ENCODE measurements at regions not wholly inside any gene's neighbourhood (a gene's known extent, or its start where the extent isn't known, plus 50 kb on each side); places are given as distances from the start of the nearest gene placed in this dataset.

GRCh38 chr16:9197957-9198661 is 106.7 kb downstream of the HAPSTR1 start:
- Mint-ChIP-seq H3K4me3 (no peak overlapping the region), H3K27ac (no peak overlapping the region), H3K27me3 (ENCODE audit: low read depth in 2 of 2) (peaks cover 10 to 14% of the 10 kb centered on the region in 2 donors), H3K36me3 (no peaks in the 10 kb centered on the region), H3K4me1 (no peaks in the 10 kb centered on the region), H3K9me3 (no peaks in the 10 kb centered on the region)
- DNase-seq = no peak
- Histone ChIP-seq H3K4me1 (ENCODE audit: control insufficient read depth, insufficient read depth, low read length) (no peaks in the 10 kb centered on the region), H3K27ac (ENCODE audit: low read length) (no peak overlapping the region), H3K27me3 (ENCODE audit: control insufficient read depth, insufficient read depth, low read length) (no peaks in the 10 kb centered on the region), H3K4me3 (ENCODE audit: low read length) (no peak overlapping the region), H3K9me3 (ENCODE audit: control insufficient read depth, insufficient read depth, low read length) (no peaks in the 10 kb centered on the region), H3K36me3 (ENCODE audit: control insufficient read depth, insufficient read depth, low read length) (no peaks in the 10 kb centered on the region)
- WGBS (ENCODE audit: insufficient coverage) = 62% methylated on average over 8 of the region's 8 CpGs
- no peak for TF ChIP-seq CTCF (IDR thresholded peaks at IDR 0.05)
- ATAC-seq = no peak
- intact Hi-C loops (cut with micrococcal nuclease) = no loop called here

GRCh38 chr16:9199311-9199710 is 107.9 kb downstream of the HAPSTR1 start:
- Mint-ChIP-seq H3K27ac (no peak overlapping the region), H3K36me3 (no peaks in the 10 kb centered on the region), H3K9me3 (no peaks in the 10 kb centered on the region), H3K4me3 (no peak overlapping the region), H3K4me1 (no peaks in the 10 kb centered on the region), H3K27me3 (ENCODE audit: low read depth in 2 of 2) (peaks cover 10 to 17% of the 10 kb centered on the region in 2 donors)
- TF ChIP-seq CTCF (IDR thresholded peaks at IDR 0.05) = no peak
- no peak overlapping the region for H3K4me3 ChIP-seq (ENCODE audit: low read length)
- no peaks in the 10 kb centered on the region for H3K36me3 ChIP-seq (ENCODE audit: control insufficient read depth, insufficient read depth, low read length)
- no peaks in the 10 kb centered on the region for H3K9me3 ChIP-seq (ENCODE audit: control insufficient read depth, insufficient read depth, low read length)
- DNase-seq = no peak
- H3K27me3 ChIP-seq (ENCODE audit: control insufficient read depth, insufficient read depth, low read length) = no peaks in the 10 kb centered on the region
- no peaks in the 10 kb centered on the region for H3K4me1 ChIP-seq (ENCODE audit: control insufficient read depth, insufficient read depth, low read length)
- ATAC-seq = no peak
- no peak overlapping the region for H3K27ac ChIP-seq (ENCODE audit: low read length)
- intact Hi-C loops (cut with micrococcal nuclease) = no loop called here
- 68% methylated on average over 7 of the region's 8 CpGs for WGBS (ENCODE audit: insufficient coverage)

DNA sequence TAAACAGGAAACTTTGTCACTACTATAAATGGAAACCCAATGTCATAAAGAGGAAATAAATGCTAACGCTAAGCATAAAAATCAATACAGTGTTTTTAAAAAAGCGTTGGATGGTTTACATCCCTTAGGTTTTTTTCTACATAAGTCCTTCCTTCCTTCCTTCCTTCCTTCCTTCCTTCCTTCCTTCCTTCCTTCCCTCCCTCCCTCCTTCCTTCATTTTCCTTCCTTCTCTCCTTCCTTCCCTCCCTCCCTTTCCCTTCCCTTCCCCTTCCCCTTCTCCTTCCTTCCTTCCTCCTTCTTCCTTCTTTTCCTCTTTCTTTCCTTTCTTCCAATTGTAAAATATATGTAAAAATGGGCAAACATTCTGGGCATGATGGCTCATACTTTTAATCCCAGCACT is 108.3 kb downstream of the HAPSTR1 start:
- no peak for DNase-seq
- Histone ChIP-seq H3K9me3 (ENCODE audit: control insufficient read depth, insufficient read depth, low read length) (no peaks in the 10 kb centered on the region), H3K4me1 (ENCODE audit: control insufficient read depth, insufficient read depth, low read length) (no peaks in the 10 kb centered on the region), H3K27me3 (ENCODE audit: control insufficient read depth, insufficient read depth, low read length) (no peaks in the 10 kb centered on the region), H3K4me3 (ENCODE audit: low read length) (no peak overlapping the region), H3K36me3 (ENCODE audit: control insufficient read depth, insufficient read depth, low read length) (no peaks in the 10 kb centered on the region), H3K27ac (ENCODE audit: low read length) (no peak overlapping the region)
- no peak for TF ChIP-seq CTCF (IDR thresholded peaks at IDR 0.05)
- Mint-ChIP-seq H3K27ac (no peak overlapping the region), H3K4me1 (no peaks in the 10 kb centered on the region), H3K27me3 (ENCODE audit: low read depth in 2 of 2) (peaks cover 10 to 17% of the 10 kb centered on the region in 2 donors), H3K36me3 (no peaks in the 10 kb centered on the region), H3K9me3 (no peaks in the 10 kb centered on the region), H3K4me3 (no peak overlapping the region)
- intact Hi-C loops (cut with micrococcal nuclease) = no loop called here
- WGBS (ENCODE audit: insufficient coverage) = 86% methylated on average over 2 of the region's 2 CpGs
- no peak for ATAC-seq

GRCh38 chr16:9203956-9204355 is 112.5 kb downstream of the HAPSTR1 start:
- no peak for TF ChIP-seq CTCF (IDR thresholded peaks at IDR 0.05)
- Mint-ChIP-seq H3K4me1 (no peaks in the 10 kb centered on the region), H3K27me3 (ENCODE audit: low read depth in 2 of 2) (peaks cover 5 to 17% of the 10 kb centered on the region in 2 donors), H3K27ac (no peak overlapping the region), H3K36me3 (no peaks in the 10 kb centered on the region), H3K4me3 (no peak overlapping the region), H3K9me3 (no peaks in the 10 kb centered on the region)
- intact Hi-C loops (cut with micrococcal nuclease) = no loop called here
- no peak overlapping the region for H3K27ac ChIP-seq (ENCODE audit: low read length)
- no peaks in the 10 kb centered on the region for H3K27me3 ChIP-seq (ENCODE audit: control insufficient read depth, insufficient read depth, low read length)
- no peaks in the 10 kb centered on the region for H3K9me3 ChIP-seq (ENCODE audit: control insufficient read depth, insufficient read depth, low read length)
- no peak overlapping the region for H3K4me3 ChIP-seq (ENCODE audit: low read length)
- ATAC-seq = no peak
- 93% methylated on average over 10 of the region's 10 CpGs for WGBS (ENCODE audit: insufficient coverage)
- H3K4me1 ChIP-seq (ENCODE audit: control insufficient read depth, insufficient read depth, low read length) = no peaks in the 10 kb centered on the region
- no peak for DNase-seq
- no peaks in the 10 kb centered on the region for H3K36me3 ChIP-seq (ENCODE audit: control insufficient read depth, insufficient read depth, low read length)
